ENCODE measurements at regions not wholly inside any gene's neighbourhood (a gene's known extent, or its start where the extent isn't known, plus 50 kb on each side); places are given as distances from the start of the nearest gene placed in this dataset.

- no peak for DNase-seq
Measured at GRCh38 chr10:3510741-3511140, 274.3 kb downstream of the KLF6 start.

- no peak for DNase-seq
Measured at GRCh38 chr10:3509355-3509754, 275.7 kb downstream of the KLF6 start.

- no peak for DNase-seq
Measured at GRCh38 chr10:3503299-3503698, 281.7 kb downstream of the KLF6 start.

- no peak for DNase-seq
Measured at GRCh38 chr10:3502673-3503072, 282.3 kb downstream of the KLF6 start.

GRCh38 chr10:3500408-3500856 lies 284.6 kb downstream of the KLF6 start:
- DNase-seq: no peak

GRCh38 chr10:3499120-3499519 lies 285.9 kb downstream of the KLF6 start:
- no peak for DNase-seq

GRCh38 chr10:3497581-3497980 lies 287.4 kb downstream of the KLF6 start:
- DNase-seq: no peak

- DNase-seq: no peak
Measured at GRCh38 chr10:3496138-3496537, 288.9 kb downstream of the KLF6 start.

GRCh38 chr10:3495281-3495680 lies 289.7 kb downstream of the KLF6 start:
- DNase-seq: no peak

GRCh38 chr10:3494838-3495230 lies 290.2 kb downstream of the KLF6 start:
- DNase-seq: no peak

- DNase-seq: no peak
Measured at GRCh38 chr10:3494131-3494837, 290.7 kb downstream of the KLF6 start.

- DNase-seq: no peak
Measured at GRCh38 chr10:3493621-3494020, 291.4 kb downstream of the KLF6 start.

GRCh38 chr10:3491571-3491970 lies 293.4 kb downstream of the KLF6 start:
- no peak for DNase-seq

GRCh38 chr10:3487228-3487627 lies 297.8 kb downstream of the KLF6 start:
- DNase-seq: no peak

GRCh38 chr10:3486346-3487065 lies 298.5 kb downstream of the KLF6 start:
- DNase-seq: no peak

GRCh38 chr10:3485057-3485686 lies 299.8 kb downstream of the KLF6 start:
- no peak for DNase-seq

- no peak for DNase-seq
Measured at GRCh38 chr10:3484306-3485056, 300.5 kb downstream of the KLF6 start.

- no peak for DNase-seq
Measured at GRCh38 chr10:3482200-3482993, 302.6 kb downstream of the KLF6 start.

GRCh38 chr10:3481496-3481895 lies 303.5 kb downstream of the KLF6 start:
- DNase-seq: no peak

- DNase-seq: no peak
Measured at GRCh38 chr10:3480990-3481315, 304.1 kb downstream of the KLF6 start.

GRCh38 chr10:3480281-3480989 lies 304.6 kb downstream of the KLF6 start:
- DNase-seq: no peak
